GM13976 (cell line): ENCODE measurements at regions not wholly inside any gene's neighbourhood (a gene's known extent, or its start where the extent isn't known, plus 50 kb on each side); places are given as distances from the start of the nearest gene placed in this dataset.
"Not testable (repeated sequence)": the region's sequence is repeated elsewhere in the genome, so short reads cannot be mapped to it uniquely, and the experiment has no call there.

Experiments
- DNase-seq: peaks from one replicate; pipeline ENCODE4 v3.0.0; 2012; ENCODE audit warnings: low spot score
- CTCF ChIP-seq: IDR thresholded peaks from 2 replicates; pipeline ENCODE4 v1.5.1; 2012; ENCODE audit warnings: borderline replicate concordance, mild to moderate bottlenecking; ENCODE audit not compliant: insufficient read depth; ENCODE audit errors: extremely low read depth, missing control alignments, control extremely low read depth
- in situ Hi-C: fragments of 300-500 bp; cut with MboI; formaldehyde crosslinking; loops from one replicate; pipeline ENCODE4 v1.12.0; 2022; ENCODE audit warnings: low sequenced_read_pairs, mixed read lengths, inconsistent platforms; ENCODE audit not compliant: unreplicated experiment

- no peak for DNase-seq
- TF ChIP-seq CTCF: no peak
- in situ Hi-C loops: no loop called here
Observed at GRCh38 chr9:115333277-115334070, 215.5 kb upstream of the TNC start.

GRCh38 chr9:115335439-115335838, 217.5 kb upstream of the TNC start:
- DNase-seq: no peak
- in situ Hi-C loops: no loop called here
- no peak for TF ChIP-seq CTCF

- DNase-seq: no peak
- TF ChIP-seq CTCF: no peak
- in situ Hi-C loops: no loop called here
Observed at GRCh38 chr9:115340314-115340713, 222.4 kb upstream of the TNC start.

GRCh38 chr9:115341426-115341825, 223.5 kb upstream of the TNC start:
- DNase-seq: no peak
- TF ChIP-seq CTCF: no peak
- in situ Hi-C loops: no loop called here

- DNase-seq, in situ Hi-C loops: not testable (repeated sequence)
Observed at GRCh38 chr9:115347776-115348175, 229.8 kb upstream of the TNC start.

GRCh38 chr9:115348936-115349335, 231.0 kb upstream of the TNC start:
- DNase-seq, in situ Hi-C loops: not testable (repeated sequence)

GRCh38 chr9:115349542-115349941, 231.6 kb upstream of the TNC start:
- in situ Hi-C loops: no loop called here
- TF ChIP-seq CTCF: no peak
- DNase-seq: no peak

GRCh38 chr9:115350548-115350947, 232.6 kb upstream of the TNC start:
- no peak for DNase-seq
- TF ChIP-seq CTCF: no peak
- in situ Hi-C loops: no loop called here
